ENCODE measurements at regions not wholly inside any gene's neighbourhood (a gene's known extent, or its start where the extent isn't known, plus 50 kb on each side); places are given as distances from the start of the nearest gene placed in this dataset.

- TF ChIP-seq, protein P1, sequence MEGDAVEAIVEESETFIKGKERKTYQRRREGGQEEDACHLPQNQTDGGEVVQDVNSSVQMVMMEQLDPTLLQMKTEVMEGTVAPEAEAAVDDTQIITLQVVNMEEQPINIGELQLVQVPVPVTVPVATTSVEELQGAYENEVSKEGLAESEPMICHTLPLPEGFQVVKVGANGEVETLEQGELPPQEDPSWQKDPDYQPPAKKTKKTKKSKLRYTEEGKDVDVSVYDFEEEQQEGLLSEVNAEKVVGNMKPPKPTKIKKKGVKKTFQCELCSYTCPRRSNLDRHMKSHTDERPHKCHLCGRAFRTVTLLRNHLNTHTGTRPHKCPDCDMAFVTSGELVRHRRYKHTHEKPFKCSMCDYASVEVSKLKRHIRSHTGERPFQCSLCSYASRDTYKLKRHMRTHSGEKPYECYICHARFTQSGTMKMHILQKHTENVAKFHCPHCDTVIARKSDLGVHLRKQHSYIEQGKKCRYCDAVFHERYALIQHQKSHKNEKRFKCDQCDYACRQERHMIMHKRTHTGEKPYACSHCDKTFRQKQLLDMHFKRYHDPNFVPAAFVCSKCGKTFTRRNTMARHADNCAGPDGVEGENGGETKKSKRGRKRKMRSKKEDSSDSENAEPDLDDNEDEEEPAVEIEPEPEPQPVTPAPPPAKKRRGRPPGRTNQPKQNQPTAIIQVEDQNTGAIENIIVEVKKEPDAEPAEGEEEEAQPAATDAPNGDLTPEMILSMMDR (IDR thresholded peaks at IDR 0.05) = no peak
- TF ChIP-seq POLR2A (IDR thresholded peaks at IDR 0.05) = no peak
- Histone ChIP-seq H3K36me3 (no peaks in the 10 kb centered on the region), H3K27ac (no peak overlapping the region), H3K9me3 (no peaks in the 10 kb centered on the region), H3K4me3 (no peak overlapping the region), H3K4me1 (no peaks in the 10 kb centered on the region), H3K27me3 (no peaks in the 10 kb centered on the region)
- no peak for DNase-seq (ENCODE audit: low spot score in 2 of 2)
- WGBS, 2 donors = 79 to 95% methylated on average over 1 of the region's 1 CpG
Measured at GRCh38 chr4:60133375-60133774, 1066.8 kb upstream of the ADGRL3 start.

DNA sequence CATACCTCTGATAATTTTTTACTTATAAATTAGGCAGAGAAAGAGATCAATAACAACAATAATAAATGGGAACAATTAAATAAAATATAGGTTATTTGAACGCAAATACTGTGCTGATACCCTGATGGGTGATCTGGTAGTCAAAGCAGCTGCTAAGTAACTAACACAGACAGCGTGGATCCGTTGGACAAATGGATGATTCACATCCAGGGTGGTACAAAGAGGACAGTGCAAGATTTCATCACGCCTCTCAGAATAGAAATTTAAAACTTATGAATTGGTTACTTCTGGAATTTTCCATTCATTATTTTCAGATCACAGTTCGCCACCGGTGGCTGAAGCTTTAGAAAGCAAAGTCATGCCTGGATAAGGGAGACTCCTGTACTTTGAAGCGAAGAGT lies 1066.0 kb upstream of the ADGRL3 start:
- no peak overlapping the region for H3K4me3 ChIP-seq
- H3K4me1 ChIP-seq = no peaks in the 10 kb centered on the region
- no peaks in the 10 kb centered on the region for H3K36me3 ChIP-seq
- no peaks in the 10 kb centered on the region for H3K9me3 ChIP-seq
- H3K27ac ChIP-seq = no peak overlapping the region
- TF ChIP-seq EP300 (IDR thresholded peaks at IDR 0.05) (no peak), POLR2A (IDR thresholded peaks at IDR 0.05) (no peak)
- TF ChIP-seq, protein P1 (IDR thresholded peaks at IDR 0.05) = no peak
- no peak for DNase-seq (ENCODE audit: low spot score in 2 of 2)
- H3K27me3 ChIP-seq = no peaks in the 10 kb centered on the region
- 81 to 90% methylated on average over 7 of the region's 7 CpGs for WGBS, 2 donors

- no peaks in the 10 kb centered on the region for H3K9me3 ChIP-seq
- no peaks in the 10 kb centered on the region for H3K36me3 ChIP-seq
- WGBS, 2 donors = 94% methylated on average over 5 of the region's 5 CpGs
- no peaks in the 10 kb centered on the region for H3K27me3 ChIP-seq
- H3K4me1 ChIP-seq = no peaks in the 10 kb centered on the region
- DNase-seq (ENCODE audit: low spot score in 2 of 2) = no peak
- H3K4me3 ChIP-seq = no peak overlapping the region
- TF ChIP-seq POLR2A (IDR thresholded peaks at IDR 0.05) (no peak), EP300 (IDR thresholded peaks at IDR 0.05) (no peak)
- TF ChIP-seq, protein P1 (IDR thresholded peaks at IDR 0.05) = no peak
- H3K27ac ChIP-seq = no peak overlapping the region
Measured at GRCh38 chr4:60155088-60155487, 1045.0 kb upstream of the ADGRL3 start.

GRCh38 chr4:60173103-60173502 lies 1027.0 kb upstream of the ADGRL3 start:
- Histone ChIP-seq H3K9me3 (peaks cover 0 to 7% (median 0%) of the 10 kb centered on the region in 4 donors), H3K4me1 (no peaks in the 10 kb centered on the region), H3K4me3 (no peak overlapping the region), H3K27me3 (no peaks in the 10 kb centered on the region), H3K27ac (no peak overlapping the region), H3K36me3 (no peaks in the 10 kb centered on the region)
- no peak for TF ChIP-seq POLR2A (IDR thresholded peaks at IDR 0.05)
- TF ChIP-seq EP300 (IDR thresholded peaks at IDR 0.05) = no peak
- no peak for DNase-seq (ENCODE audit: low spot score in 2 of 2)

GRCh38 chr4:60173718-60174117 lies 1026.4 kb upstream of the ADGRL3 start:
- H3K4me3 ChIP-seq = no peak overlapping the region
- WGBS, 2 donors = 94% methylated on average over 4 to 5 of the region's 5 CpGs
- TF ChIP-seq, protein P1 (IDR thresholded peaks at IDR 0.05) = no peak
- TF ChIP-seq EP300 (IDR thresholded peaks at IDR 0.05) (no peak), POLR2A (IDR thresholded peaks at IDR 0.05) (no peak)
- no peak overlapping the region for H3K27ac ChIP-seq
- H3K4me1 ChIP-seq = no peaks in the 10 kb centered on the region
- H3K9me3 ChIP-seq = peaks cover 0 to 7% (median 0%) of the 10 kb centered on the region in 4 donors
- H3K36me3 ChIP-seq = no peaks in the 10 kb centered on the region
- no peaks in the 10 kb centered on the region for H3K27me3 ChIP-seq
- DNase-seq (ENCODE audit: low spot score in 2 of 2) = no peak

- no peak overlapping the region for H3K27ac ChIP-seq
Measured at GRCh38 chr4:60175241-60175640, 1024.9 kb upstream of the ADGRL3 start.

More at GRCh38 chr4:60175241-60175640, 1024.9 kb upstream of the ADGRL3 start:
- H3K4me3 ChIP-seq = no peak overlapping the region
- WGBS, 2 donors = 54 to 67% methylated on average over 1 of the region's 1 CpG
- TF ChIP-seq EP300 (IDR thresholded peaks at IDR 0.05) (no peak), POLR2A (IDR thresholded peaks at IDR 0.05) (no peak)
- TF ChIP-seq, protein P1 (IDR thresholded peaks at IDR 0.05) = no peak
- peaks cover 0 to 7% (median 0%) of the 10 kb centered on the region in 4 donors for H3K9me3 ChIP-seq
- no peak for DNase-seq (ENCODE audit: low spot score in 2 of 2)
- peaks cover 0 to 3% (median 0%) of the 10 kb centered on the region in 4 donors for H3K4me1 ChIP-seq
- H3K27me3 ChIP-seq = no peaks in the 10 kb centered on the region
- H3K36me3 ChIP-seq = no peaks in the 10 kb centered on the region

All from tibial nerve (tissue), 4 donors.